DND-41 (cell line): ENCODE measurements at regions not wholly inside any gene's neighbourhood (a gene's known extent, or its start where the extent isn't known, plus 50 kb on each side); places are given as distances from the start of the nearest gene placed in this dataset.

ENCODE experiments used
- ATAC-seq: fragments of 200-7000 bp; cut with Tn5 transposase; 3 replicates; pipeline ENCODE4 v1.9.1; 2021; ENCODE audit warnings: low read depth; ENCODE audit not compliant: insufficient read depth
- DNase-seq: peaks from one replicate; pipeline ENCODE4 v3.0.0-alpha.2; 2020
- H2AFZ ChIP-seq: 2 replicates; pipeline ENCODE4 v1.6.0; 2012; ENCODE audit warnings: low read depth, low read length
- H3K27ac ChIP-seq: 2 replicates; pipeline ENCODE4 v1.5.1; 2012; ENCODE audit warnings: low read length, inconsistent platforms
- H3K27me3 ChIP-seq: fragments of 200-600 bp; sonication (generic); 2 replicates; pipeline ENCODE4 v1.6.0; 2012; ENCODE audit warnings: low read length, mild to moderate bottlenecking, inconsistent platforms; ENCODE audit not compliant: insufficient read depth, poor library complexity
- H3K36me3 ChIP-seq: 2 replicates; pipeline ENCODE4 v1.5.1; 2012; ENCODE audit warnings: low read length, inconsistent platforms; ENCODE audit not compliant: insufficient read depth
- H3K4me1 ChIP-seq: 2 replicates; pipeline ENCODE4 v1.5.1; 2012; ENCODE audit warnings: mild to moderate bottlenecking, low read length; ENCODE audit not compliant: insufficient read depth
- H3K4me2 ChIP-seq: 2 replicates; pipeline ENCODE4 v1.6.0; 2012; ENCODE audit warnings: mild to moderate bottlenecking, moderate library complexity, low read length, inconsistent platforms; ENCODE audit not compliant: insufficient read depth
- H3K4me3 ChIP-seq, 2 experiments: fragments of 200-600 bp in 1 of 2; shearing (Covaris generic) in 1 of 2; 2 replicates each; pipeline ENCODE4 v1.5.1; 2012 to 2016; ENCODE audit warnings: inconsistent platforms in 2 of 2, low read length in 2 of 2, mild to moderate bottlenecking in 2 of 2, low read depth in 1 of 2, moderate library complexity in 1 of 2
- H3K79me2 ChIP-seq: 2 replicates; pipeline ENCODE4 v1.6.0; 2012; ENCODE audit warnings: low read length, inconsistent platforms; ENCODE audit not compliant: insufficient read depth
- H3K9ac ChIP-seq: 2 replicates; pipeline ENCODE4 v1.6.0; 2012; ENCODE audit warnings: low read depth, mild to moderate bottlenecking, inconsistent platforms, low read length, moderate library complexity
- H3K9me3 ChIP-seq: 2 replicates; pipeline ENCODE4 v1.5.1; 2012; ENCODE audit warnings: low read length, moderate library complexity, mild to moderate bottlenecking, inconsistent platforms; ENCODE audit not compliant: insufficient read depth, severe bottlenecking
- H4K20me1 ChIP-seq: 2 replicates; pipeline ENCODE4 v1.6.0; 2012; ENCODE audit warnings: low read length; ENCODE audit not compliant: insufficient read depth
- EZH2 ChIP-seq: IDR thresholded peaks from 3 replicates; pipeline ENCODE4 v1.6.1; 2012; ENCODE audit warnings: borderline replicate concordance, low read depth, mild to moderate bottlenecking, moderate library complexity, low read length, inconsistent platforms; ENCODE audit not compliant: severe bottlenecking
- TF ChIP-seq, protein P1 (sequence below): IDR thresholded peaks from 2 replicates; pipeline ENCODE4 v1.5.1; 2012; ENCODE audit warnings: borderline replicate concordance, low read length, moderate library complexity, mild to moderate bottlenecking; ENCODE audit not compliant: poor library complexity, severe bottlenecking; ENCODE audit errors: extremely low read depth

DNA sequence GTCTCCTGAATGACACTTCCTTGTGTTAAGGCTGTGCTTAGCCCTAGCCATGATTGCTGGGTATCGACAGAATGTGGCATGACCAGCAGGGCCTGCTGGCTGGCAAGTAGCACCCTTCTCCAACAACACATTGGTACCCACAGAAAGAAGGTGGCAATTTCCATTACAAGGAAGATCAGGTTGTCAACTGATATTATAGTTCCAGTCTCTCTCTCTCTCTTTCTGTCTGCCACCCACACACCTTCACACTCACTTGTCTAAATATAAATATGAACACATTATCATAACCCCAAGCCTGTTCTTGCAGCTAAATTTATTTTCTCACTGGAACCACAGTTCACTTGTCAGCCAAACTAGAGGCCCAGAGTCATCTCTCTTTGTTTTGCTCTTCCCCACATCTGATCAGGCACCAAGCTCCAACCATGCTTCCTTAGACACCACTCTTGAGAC, 408.1 kb upstream of the PIK3R1 start:
- Histone ChIP-seq H3K79me2 (no peaks in the 10 kb centered on the region), H3K27ac (0 out of 2 replicates have a peak overlapping the region, but pooled peaks have one; percentile 12), H4K20me1 (no peaks in the 10 kb centered on the region), H3K27me3 (no peaks in the 10 kb centered on the region), H3K9me3 (no peaks in the 10 kb centered on the region), H3K36me3 (no peaks in the 10 kb centered on the region), H3K4me2 (no peak overlapping the region), H3K9ac (no peak overlapping the region), H3K4me3 (no peak overlapping the region), H3K4me1 (peaks cover 60% of the 10 kb centered on the region), H2AFZ (no peak overlapping the region)
- no peak for ATAC-seq
- no peak for TF ChIP-seq EZH2
- TF ChIP-seq, protein P1, sequence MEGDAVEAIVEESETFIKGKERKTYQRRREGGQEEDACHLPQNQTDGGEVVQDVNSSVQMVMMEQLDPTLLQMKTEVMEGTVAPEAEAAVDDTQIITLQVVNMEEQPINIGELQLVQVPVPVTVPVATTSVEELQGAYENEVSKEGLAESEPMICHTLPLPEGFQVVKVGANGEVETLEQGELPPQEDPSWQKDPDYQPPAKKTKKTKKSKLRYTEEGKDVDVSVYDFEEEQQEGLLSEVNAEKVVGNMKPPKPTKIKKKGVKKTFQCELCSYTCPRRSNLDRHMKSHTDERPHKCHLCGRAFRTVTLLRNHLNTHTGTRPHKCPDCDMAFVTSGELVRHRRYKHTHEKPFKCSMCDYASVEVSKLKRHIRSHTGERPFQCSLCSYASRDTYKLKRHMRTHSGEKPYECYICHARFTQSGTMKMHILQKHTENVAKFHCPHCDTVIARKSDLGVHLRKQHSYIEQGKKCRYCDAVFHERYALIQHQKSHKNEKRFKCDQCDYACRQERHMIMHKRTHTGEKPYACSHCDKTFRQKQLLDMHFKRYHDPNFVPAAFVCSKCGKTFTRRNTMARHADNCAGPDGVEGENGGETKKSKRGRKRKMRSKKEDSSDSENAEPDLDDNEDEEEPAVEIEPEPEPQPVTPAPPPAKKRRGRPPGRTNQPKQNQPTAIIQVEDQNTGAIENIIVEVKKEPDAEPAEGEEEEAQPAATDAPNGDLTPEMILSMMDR = no peak
- no peak for DNase-seq

DNA sequence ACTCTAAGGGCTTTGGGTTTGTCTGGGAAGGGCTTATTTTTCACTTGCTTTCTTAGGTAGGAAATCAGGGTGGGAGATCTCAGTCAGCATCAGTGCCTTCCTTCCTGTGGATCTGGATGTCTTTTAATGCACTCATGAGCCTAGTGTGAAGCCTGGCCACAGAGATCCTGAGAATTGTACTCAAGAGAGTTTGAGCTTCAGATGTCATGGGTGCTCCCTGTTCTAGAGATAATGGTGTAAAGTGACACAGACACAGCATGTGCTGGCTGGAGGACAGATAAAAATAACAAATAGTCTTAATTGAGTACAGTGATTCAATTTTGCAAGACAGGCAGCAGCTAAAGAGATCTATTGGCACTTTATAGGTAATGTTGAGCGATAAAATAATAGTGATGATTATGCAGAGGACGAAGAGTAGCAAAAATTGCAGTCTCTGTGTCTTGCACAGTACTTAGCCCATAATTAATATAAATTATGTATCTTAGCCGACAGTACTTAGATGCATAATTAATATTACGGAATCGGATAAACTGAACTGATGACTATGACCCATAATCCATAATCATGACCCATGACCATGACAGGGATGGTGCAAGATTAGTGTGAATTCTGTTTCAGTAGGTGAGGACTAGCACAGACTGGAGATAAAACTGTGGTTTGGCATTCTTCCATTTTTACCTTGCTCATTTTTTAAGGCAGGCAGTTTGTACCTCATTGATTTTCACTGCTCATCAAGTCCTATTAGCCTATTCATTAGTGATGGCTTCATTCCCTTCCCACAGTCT, 408.7 kb upstream of the PIK3R1 start:
- ATAC-seq (no peak), DNase-seq (no peak)
- Histone ChIP-seq H2AFZ (no peak overlapping the region), H3K27ac (no peak overlapping the region), H3K9ac (no peak overlapping the region), H3K9me3 (no peaks in the 10 kb centered on the region), H3K4me1 (peaks cover 55% of the 10 kb centered on the region), H3K4me2 (no peak overlapping the region), H4K20me1 (no peaks in the 10 kb centered on the region), H3K36me3 (no peaks in the 10 kb centered on the region), H3K4me3 (no peak overlapping the region), H3K79me2 (no peaks in the 10 kb centered on the region), H3K27me3 (no peaks in the 10 kb centered on the region)
- TF ChIP-seq EZH2 = no peak
- TF ChIP-seq, protein P1 = no peak

DNA sequence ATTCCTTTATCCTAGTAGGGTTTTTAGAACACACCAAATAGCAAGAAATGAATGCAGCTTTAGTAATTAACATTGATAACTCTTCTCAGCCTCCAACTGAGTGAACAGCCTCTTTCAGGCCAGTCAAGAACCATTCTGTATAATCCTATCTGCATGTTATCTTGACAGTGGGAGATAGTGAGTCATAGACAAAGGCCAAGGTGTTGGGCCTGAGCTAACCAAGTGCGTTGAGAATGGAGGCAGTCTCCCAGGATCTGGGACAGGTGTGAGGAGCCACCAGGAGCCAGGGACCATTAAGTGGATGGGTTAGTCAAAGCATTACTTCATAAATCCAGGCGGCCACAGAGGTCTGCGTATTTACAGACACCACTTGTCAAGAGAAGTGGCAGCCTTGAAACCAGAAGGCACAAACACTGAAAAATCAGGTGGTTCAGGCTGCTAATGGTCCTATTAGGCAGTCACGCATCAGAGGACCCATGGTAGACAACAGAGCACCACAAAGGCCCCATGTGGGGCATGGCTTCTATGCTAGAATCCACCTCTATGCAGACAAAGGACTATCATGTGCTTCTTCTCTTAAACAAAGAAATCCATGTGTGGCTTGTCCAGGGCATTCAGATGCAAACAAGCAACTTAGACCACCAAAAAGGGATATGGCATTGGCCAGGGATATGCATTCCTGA, 409.7 kb upstream of the PIK3R1 start:
- Histone ChIP-seq H4K20me1 (no peaks in the 10 kb centered on the region), H3K4me1 (peaks cover 46% of the 10 kb centered on the region), H3K9me3 (no peaks in the 10 kb centered on the region), H2AFZ (no peak overlapping the region), H3K27ac (no peak overlapping the region), H3K4me2 (no peak overlapping the region), H3K36me3 (no peaks in the 10 kb centered on the region), H3K27me3 (no peaks in the 10 kb centered on the region), H3K79me2 (no peaks in the 10 kb centered on the region), H3K9ac (no peak overlapping the region), H3K4me3 (no peak overlapping the region)
- ATAC-seq (no peak), DNase-seq (no peak)
- TF ChIP-seq EZH2 = no peak
- TF ChIP-seq, protein P1 = no peak
